GM21576 (cell line): ENCODE measurements at regions not wholly inside any gene's neighbourhood (a gene's known extent, or its start where the extent isn't known, plus 50 kb on each side); places are given as distances from the start of the nearest gene placed in this dataset.

ENCODE experiments used
- ATAC-seq: cut with Tn5 transposase; IDR thresholded peaks from one replicate; pipeline ENCODE4 v1.9.1; 2021; ENCODE audit warnings: mild to moderate bottlenecking, moderate library complexity; ENCODE audit not compliant: unreplicated experiment

GRCh38 chr13:44019651-44020050 is 139.9 kb downstream of the LACC1 start:
- ATAC-seq, result no peak

- no peak for ATAC-seq
These were observed 141.7 kb downstream of the LACC1 start for GRCh38 chr13:44021422-44021821.

GRCh38 chr13:44022196-44022595 is 142.5 kb downstream of the LACC1 start:
- no peak for ATAC-seq

- ATAC-seq, result no peak
These were observed 144.6 kb downstream of the LACC1 start for GRCh38 chr13:44024167-44024845.

- ATAC-seq, result no peak
These were observed 145.1 kb downstream of the LACC1 start for GRCh38 chr13:44024846-44025195.

GRCh38 chr13:44026194-44026593 is 146.5 kb downstream of the LACC1 start:
- no peak for ATAC-seq

- no peak for ATAC-seq
These were observed 149.0 kb downstream of the LACC1 start for GRCh38 chr13:44028734-44029133.

- ATAC-seq, result no peak
These were observed 150.9 kb downstream of the LACC1 start for GRCh38 chr13:44030615-44031014.

- ATAC-seq, result no peak
These were observed 151.9 kb downstream of the LACC1 start for GRCh38 chr13:44031555-44031954.

- no peak for ATAC-seq
These were observed 153.1 kb downstream of the LACC1 start for GRCh38 chr13:44032802-44033201.

- no peak for ATAC-seq
These were observed 155.7 kb downstream of the LACC1 start for GRCh38 chr13:44035400-44035799.

GRCh38 chr13:44040070-44040817 is 160.5 kb downstream of the LACC1 start:
- ATAC-seq, result no peak

GRCh38 chr13:44040818-44041100 is 161.1 kb downstream of the LACC1 start:
- no peak for ATAC-seq

- no peak for ATAC-seq
These were observed 165.0 kb downstream of the LACC1 start for GRCh38 chr13:44044547-44045179.

- no peak for ATAC-seq
These were observed 165.5 kb downstream of the LACC1 start for GRCh38 chr13:44045180-44045562.

GRCh38 chr13:44046428-44046827 is 166.7 kb downstream of the LACC1 start:
- no peak for ATAC-seq

GRCh38 chr13:44048326-44048725 is 168.6 kb downstream of the LACC1 start:
- no peak for ATAC-seq

- ATAC-seq, result no peak
These were observed 169.6 kb downstream of the LACC1 start for GRCh38 chr13:44049081-44049945.

GRCh38 chr13:44050450-44051063 is 170.9 kb downstream of the LACC1 start:
- no peak for ATAC-seq

- no peak for ATAC-seq
These were observed 171.7 kb downstream of the LACC1 start for GRCh38 chr13:44051405-44051804.
